Left lung (tissue), 4 donors: ENCODE measurements at regions not wholly inside any gene's neighbourhood (a gene's known extent, or its start where the extent isn't known, plus 50 kb on each side); places are given as distances from the start of the nearest gene placed in this dataset.
A peak's percentile ranks its signal among the peaks of the same experiment; 100 is the strongest.

Source experiments
- ATAC-seq: fragments of 200-7000 bp; cut with Tn5 transposase; one replicate; pipeline ENCODE4 v1.9.1; 2020; ENCODE audit warnings: moderate library complexity
- DNase-seq, 4 donors: peaks; one replicate each; pipeline ENCODE4 v3.0.0-alpha.2; 2013 to 2020
- H3K27ac ChIP-seq, 2 donors: fragments of 200-600 bp; sonication (generic) in 1 of 2; one replicate each; pipeline versions ENCODE4 v1.5.0 to v1.8.0; 2020 to 2021
- H3K27me3 ChIP-seq, 2 donors: fragments of 200-600 bp; sonication (generic) in 1 of 2; one replicate each; pipeline versions ENCODE4 v1.5.0 to v1.8.0; 2020 to 2021
- H3K36me3 ChIP-seq, 2 donors: fragments of 200-600 bp; sonication (generic) in 1 of 2; one replicate each; pipeline versions ENCODE4 v1.5.0 to v1.8.0; 2020 to 2021
- H3K4me1 ChIP-seq, 2 donors: fragments of 200-600 bp; one replicate each; pipeline ENCODE4 v1.8.0; 2021
- H3K4me3 ChIP-seq, 2 donors: fragments of 200-600 bp; sonication (generic) in 1 of 2; one replicate each; pipeline versions ENCODE4 v1.5.0 to v1.8.0; 2020 to 2021; ENCODE audit warnings: mild to moderate bottlenecking in 1 of 2
- H3K9me3 ChIP-seq, 2 donors: fragments of 200-600 bp; sonication (generic) in 1 of 2; one replicate each; pipeline versions ENCODE4 v1.5.0 to v1.8.0; 2020 to 2021
- intact Hi-C, 2 donors: fragments of 100-400 bp; cut with DNase I; formaldehyde crosslinking; loops; one replicate each; pipeline versions ENCODE4 v1.11.2 to v1.14.2; 2022
- TF ChIP-seq, protein P1 (sequence below), 2 donors: fragments of 200-600 bp; sonication (generic) in 1 of 2; IDR thresholded peaks; one replicate each; pipeline versions ENCODE4 v1.5.0 to v1.8.0; 2021; ENCODE audit warnings: antibody characterized with exemption in 2 of 2
- donor health status: DM: no; HTN: yes; CAD: no.
- donor health status: DM: no; HTN: no; CAD: no.

DNA sequence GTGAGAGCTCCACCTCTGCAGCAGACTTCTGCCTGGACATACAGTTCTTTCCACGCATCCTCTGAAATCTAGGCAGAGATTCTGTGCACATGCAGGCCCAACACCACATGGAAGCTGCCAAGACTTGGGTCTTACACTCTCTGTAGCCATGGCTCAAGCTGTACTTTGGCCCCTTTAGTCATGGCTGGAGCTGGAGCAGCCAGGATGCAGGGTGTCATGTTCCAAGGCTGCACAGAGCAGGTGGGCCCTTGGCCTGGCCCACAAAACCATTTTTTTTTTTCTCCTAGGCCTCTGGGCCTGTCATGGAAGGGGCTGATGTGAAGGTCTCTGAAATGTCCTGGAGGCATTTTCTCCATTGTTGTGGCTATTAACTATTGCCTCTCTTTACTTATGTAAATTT is 990.5 kb upstream of the ADGRL3 start:
- Histone ChIP-seq H3K9me3 (peaks cover 0 to 2% of the 10 kb centered on the region in 2 donors), H3K36me3 (no peaks in the 10 kb centered on the region), H3K27ac (no peak overlapping the region), H3K4me3 (no peak overlapping the region), H3K27me3 (no peaks in the 10 kb centered on the region), H3K4me1 (no peaks in the 10 kb centered on the region)
- TF ChIP-seq, protein P1, sequence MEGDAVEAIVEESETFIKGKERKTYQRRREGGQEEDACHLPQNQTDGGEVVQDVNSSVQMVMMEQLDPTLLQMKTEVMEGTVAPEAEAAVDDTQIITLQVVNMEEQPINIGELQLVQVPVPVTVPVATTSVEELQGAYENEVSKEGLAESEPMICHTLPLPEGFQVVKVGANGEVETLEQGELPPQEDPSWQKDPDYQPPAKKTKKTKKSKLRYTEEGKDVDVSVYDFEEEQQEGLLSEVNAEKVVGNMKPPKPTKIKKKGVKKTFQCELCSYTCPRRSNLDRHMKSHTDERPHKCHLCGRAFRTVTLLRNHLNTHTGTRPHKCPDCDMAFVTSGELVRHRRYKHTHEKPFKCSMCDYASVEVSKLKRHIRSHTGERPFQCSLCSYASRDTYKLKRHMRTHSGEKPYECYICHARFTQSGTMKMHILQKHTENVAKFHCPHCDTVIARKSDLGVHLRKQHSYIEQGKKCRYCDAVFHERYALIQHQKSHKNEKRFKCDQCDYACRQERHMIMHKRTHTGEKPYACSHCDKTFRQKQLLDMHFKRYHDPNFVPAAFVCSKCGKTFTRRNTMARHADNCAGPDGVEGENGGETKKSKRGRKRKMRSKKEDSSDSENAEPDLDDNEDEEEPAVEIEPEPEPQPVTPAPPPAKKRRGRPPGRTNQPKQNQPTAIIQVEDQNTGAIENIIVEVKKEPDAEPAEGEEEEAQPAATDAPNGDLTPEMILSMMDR (IDR thresholded peaks at IDR 0.05): no peak
- intact Hi-C loops: no loop called here
- ATAC-seq: no peak
- DNase-seq: no peak

DNA sequence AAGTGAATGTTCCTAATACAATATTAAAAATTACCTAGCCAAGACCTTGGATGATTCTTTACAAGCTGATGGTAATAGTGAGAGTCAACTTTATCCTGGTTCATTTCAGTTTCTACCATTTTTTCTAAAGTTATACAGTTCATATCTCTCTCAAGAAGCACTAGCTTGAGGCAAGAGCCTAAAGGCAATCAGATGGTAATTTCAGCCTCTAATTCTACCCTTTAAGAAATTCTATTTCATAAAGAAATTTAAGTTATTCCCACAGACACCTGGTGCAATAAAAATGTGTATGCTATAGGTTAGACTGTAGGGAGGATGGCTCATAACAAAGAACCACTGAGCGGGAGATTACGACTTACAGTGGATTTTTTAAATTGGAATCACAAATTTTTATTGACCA is 984.2 kb upstream of the ADGRL3 start:
- Histone ChIP-seq H3K36me3 (no peaks in the 10 kb centered on the region), H3K4me3 (no peak overlapping the region), H3K27me3 (no peaks in the 10 kb centered on the region), H3K4me1 (no peaks in the 10 kb centered on the region), H3K27ac (no peak overlapping the region), H3K9me3 (no peaks in the 10 kb centered on the region)
- intact Hi-C loops: no loop called here
- TF ChIP-seq, protein P1 (IDR thresholded peaks at IDR 0.05): no peak
- ATAC-seq (no peak), DNase-seq (no peak)

DNA sequence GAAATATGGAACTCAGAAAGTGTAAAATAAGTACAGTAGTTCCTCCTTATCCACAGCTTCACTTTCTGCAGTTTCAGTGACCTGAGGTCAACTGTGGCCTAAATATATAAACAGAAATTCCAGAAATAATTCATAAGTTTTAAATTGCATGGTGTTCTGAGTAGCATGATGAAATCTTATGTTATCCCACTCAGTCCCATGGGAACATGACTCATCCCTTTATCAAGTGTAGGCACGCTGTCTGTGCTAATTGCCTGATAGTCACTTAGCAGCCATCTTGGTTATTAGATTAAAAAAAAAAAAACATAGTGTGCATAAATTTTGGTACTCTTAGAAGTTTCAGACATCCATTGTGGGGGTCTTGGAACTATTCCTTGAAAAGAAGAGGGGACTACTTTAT is 983.4 kb upstream of the ADGRL3 start:
- no peak overlapping the region for H3K27ac ChIP-seq
- no peak for DNase-seq
- ATAC-seq: no peak
- intact Hi-C loops: no loop called here
- TF ChIP-seq, protein P1 (IDR thresholded peaks at IDR 0.05): no peak
- H3K27me3 ChIP-seq: no peaks in the 10 kb centered on the region
- H3K9me3 ChIP-seq: no peaks in the 10 kb centered on the region
- H3K4me3 ChIP-seq: no peak overlapping the region
- no peaks in the 10 kb centered on the region for H3K36me3 ChIP-seq
- H3K4me1 ChIP-seq: no peaks in the 10 kb centered on the region

DNA sequence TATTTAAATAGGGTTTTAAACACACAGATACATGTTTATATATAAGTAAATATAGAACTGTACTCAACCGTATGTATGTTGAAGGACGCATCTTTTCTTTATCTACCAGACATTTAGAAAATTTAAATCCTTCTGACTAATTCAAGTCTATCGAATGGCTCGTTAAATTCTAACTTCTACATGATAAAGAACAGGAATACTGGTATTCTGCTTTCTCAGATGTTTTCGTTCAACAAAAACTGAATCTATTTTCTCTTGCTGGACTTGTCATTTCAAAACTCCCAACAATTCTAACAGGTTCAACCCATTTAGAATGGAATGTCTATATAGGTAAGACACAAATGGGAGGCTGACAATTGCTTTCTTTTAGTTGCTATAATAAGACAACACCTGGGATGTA is 978.3 kb upstream of the ADGRL3 start:
- ATAC-seq (no peak), DNase-seq (no peak)
- H3K4me1 ChIP-seq: no peaks in the 10 kb centered on the region
- intact Hi-C loops: no loop called here
- H3K36me3 ChIP-seq: no peaks in the 10 kb centered on the region
- H3K9me3 ChIP-seq: no peaks in the 10 kb centered on the region
- H3K27me3 ChIP-seq: no peaks in the 10 kb centered on the region
- no peak overlapping the region for H3K27ac ChIP-seq
- TF ChIP-seq, protein P1 (IDR thresholded peaks at IDR 0.05): no peak
- no peak overlapping the region for H3K4me3 ChIP-seq

DNA sequence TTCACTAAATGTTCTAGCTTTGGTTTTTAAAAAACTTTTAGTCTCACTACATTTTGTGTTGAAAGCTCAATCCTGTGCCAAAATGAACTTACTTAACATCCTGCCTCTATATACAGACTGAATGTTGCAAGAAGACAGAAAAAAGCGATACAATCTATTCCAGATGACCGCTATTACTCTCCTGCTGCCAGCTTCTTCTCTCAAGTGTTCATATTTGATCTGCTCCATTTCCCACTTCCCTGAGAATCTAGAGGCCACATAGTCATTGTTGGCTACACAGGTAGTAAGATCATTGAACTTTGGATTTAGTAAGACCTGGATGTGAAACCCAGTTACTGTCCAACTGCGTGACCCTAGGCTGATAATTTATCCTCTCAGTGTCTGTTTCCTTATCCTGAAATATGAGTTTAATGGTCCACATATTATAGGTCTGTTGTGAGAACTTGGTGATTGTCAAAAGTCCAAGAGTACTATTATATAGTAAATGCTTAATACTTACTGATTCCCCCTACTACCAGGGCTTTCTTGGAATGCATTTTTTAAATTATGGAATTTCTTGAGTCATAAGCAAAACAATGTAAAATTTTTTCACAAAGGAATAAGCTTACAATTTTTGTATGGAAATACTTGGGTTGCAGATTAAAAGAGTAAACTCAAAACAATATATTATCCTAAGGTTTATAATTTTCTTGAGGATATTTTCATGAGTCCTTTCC is 976.8 kb upstream of the ADGRL3 start:
- ATAC-seq (no peak), DNase-seq (peak in 2 of 4 donors; percentile 25 to 59)
- intact Hi-C loops: no loop called here
- Histone ChIP-seq H3K36me3 (no peaks in the 10 kb centered on the region), H3K4me1 (no peaks in the 10 kb centered on the region), H3K4me3 (no peak overlapping the region), H3K9me3 (no peaks in the 10 kb centered on the region), H3K27me3 (no peaks in the 10 kb centered on the region), H3K27ac (no peak overlapping the region)
- TF ChIP-seq, protein P1 (IDR thresholded peaks at IDR 0.05): no peak
